ENCODE measurements at regions not wholly inside any gene's neighbourhood (a gene's known extent, or its start where the extent isn't known, plus 50 kb on each side); places are given as distances from the start of the nearest gene placed in this dataset.
A peak's percentile ranks its signal among the peaks of the same experiment; 100 is the strongest.

DNA sequence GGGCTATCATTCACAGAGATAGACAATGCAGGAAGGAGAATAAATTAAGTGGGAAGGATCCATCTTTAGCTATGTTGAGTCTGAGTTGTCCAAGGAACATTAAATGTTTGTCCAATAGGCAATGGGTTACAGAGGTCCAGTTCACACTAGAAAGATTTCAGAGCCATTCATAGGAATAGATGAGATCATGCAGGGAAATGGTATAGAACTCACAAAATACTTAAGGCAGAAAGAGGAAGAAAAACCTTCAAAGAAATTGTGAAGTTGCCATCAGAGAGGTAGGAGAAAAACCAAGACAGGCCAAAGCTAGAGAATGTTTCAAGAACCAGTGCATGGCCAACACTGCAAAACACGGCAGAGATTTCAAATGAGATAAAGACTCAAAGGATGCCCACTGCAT lies 94.1 kb downstream of the PHLDA1 start:
- no peak for TF ChIP-seq GATA3 (IDR thresholded peaks at IDR 0.05; ENCODE audit: low read depth, low read length)
- TF ChIP-seq GATA2 (IDR thresholded peaks at IDR 0.05; ENCODE audit: low read depth, low read length) = peak; percentile 37; the same call in 1 of the 2 replicates

Measured in SH-SY5Y (cell line).